GM12874 (cell line): ENCODE measurements at regions not wholly inside any gene's neighbourhood (a gene's known extent, or its start where the extent isn't known, plus 50 kb on each side); places are given as distances from the start of the nearest gene placed in this dataset.

Experiments
- CTCF ChIP-seq: IDR thresholded peaks from 2 replicates; pipeline ENCODE4 v1.5.1; 2011; ENCODE audit warnings: low read depth, mild to moderate bottlenecking, control low read depth, low read length, moderate library complexity; ENCODE audit not compliant: insufficient read depth

- TF ChIP-seq CTCF = no peak
Observed at GRCh38 chr3:18527691-18528090, 102.6 kb upstream of the SATB1 start.

- TF ChIP-seq CTCF = no peak
Observed at GRCh38 chr3:18526667-18527066, 101.5 kb upstream of the SATB1 start.

- TF ChIP-seq CTCF = no peak
Observed at GRCh38 chr3:18513091-18513490, 88.0 kb upstream of the SATB1 start.

GRCh38 chr3:18512007-18512406, 86.9 kb upstream of the SATB1 start:
- TF ChIP-seq CTCF = no peak

GRCh38 chr3:18510947-18511346, 85.8 kb upstream of the SATB1 start:
- no peak for TF ChIP-seq CTCF

- TF ChIP-seq CTCF = no peak
Observed at GRCh38 chr3:18507333-18507732, 82.2 kb upstream of the SATB1 start.

GRCh38 chr3:18505056-18505455, 79.9 kb upstream of the SATB1 start:
- TF ChIP-seq CTCF = no peak
